ENCODE measurements at regions not wholly inside any gene's neighbourhood (a gene's known extent, or its start where the extent isn't known, plus 50 kb on each side); places are given as distances from the start of the nearest gene placed in this dataset.

DNA sequence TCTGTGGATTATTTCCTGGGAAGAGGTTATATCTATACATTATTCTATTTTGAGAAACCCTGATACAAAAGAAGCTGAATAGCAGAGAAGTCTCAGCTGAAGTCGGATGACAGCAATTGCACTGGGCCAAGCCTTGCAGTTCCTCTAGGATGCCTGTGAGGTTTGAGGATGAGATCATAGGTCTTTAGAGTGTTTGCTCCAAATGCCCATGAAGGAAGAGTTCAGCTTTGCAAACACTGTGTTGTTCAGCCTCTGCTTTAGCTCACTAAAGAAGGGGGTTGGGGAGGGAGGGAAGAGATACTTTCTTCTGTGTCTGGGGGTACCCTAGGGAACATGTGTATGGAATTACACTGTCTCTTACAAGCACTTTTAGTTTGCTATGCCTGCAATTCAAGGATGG is 282.5 kb upstream of the NRP1 start:
- Histone ChIP-seq H3K27ac (no peak overlapping the region), H3K36me3 (no peaks in the 10 kb centered on the region), H3K27me3 (no peaks in the 10 kb centered on the region), H3K9me3 (peaks cover 0 to 7% (median 0%) of the 10 kb centered on the region in 11 donors), H3K4me3 (no peak overlapping the region), H3K4me1 (peaks cover 0 to 19% (median 0%) of the 10 kb centered on the region in 9 donors)
- intact Hi-C loops (cut with DNase I): no loop called here
- DNase-seq (no peak), ATAC-seq (peak in 2 of 8 donors; percentile 18 to 48)
- TF ChIP-seq, protein P1, sequence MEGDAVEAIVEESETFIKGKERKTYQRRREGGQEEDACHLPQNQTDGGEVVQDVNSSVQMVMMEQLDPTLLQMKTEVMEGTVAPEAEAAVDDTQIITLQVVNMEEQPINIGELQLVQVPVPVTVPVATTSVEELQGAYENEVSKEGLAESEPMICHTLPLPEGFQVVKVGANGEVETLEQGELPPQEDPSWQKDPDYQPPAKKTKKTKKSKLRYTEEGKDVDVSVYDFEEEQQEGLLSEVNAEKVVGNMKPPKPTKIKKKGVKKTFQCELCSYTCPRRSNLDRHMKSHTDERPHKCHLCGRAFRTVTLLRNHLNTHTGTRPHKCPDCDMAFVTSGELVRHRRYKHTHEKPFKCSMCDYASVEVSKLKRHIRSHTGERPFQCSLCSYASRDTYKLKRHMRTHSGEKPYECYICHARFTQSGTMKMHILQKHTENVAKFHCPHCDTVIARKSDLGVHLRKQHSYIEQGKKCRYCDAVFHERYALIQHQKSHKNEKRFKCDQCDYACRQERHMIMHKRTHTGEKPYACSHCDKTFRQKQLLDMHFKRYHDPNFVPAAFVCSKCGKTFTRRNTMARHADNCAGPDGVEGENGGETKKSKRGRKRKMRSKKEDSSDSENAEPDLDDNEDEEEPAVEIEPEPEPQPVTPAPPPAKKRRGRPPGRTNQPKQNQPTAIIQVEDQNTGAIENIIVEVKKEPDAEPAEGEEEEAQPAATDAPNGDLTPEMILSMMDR (IDR thresholded peaks at IDR 0.05): no peak
- WGBS, 2 donors: 48 to 78% methylated on average over 1 of the region's 1 CpG

DNA sequence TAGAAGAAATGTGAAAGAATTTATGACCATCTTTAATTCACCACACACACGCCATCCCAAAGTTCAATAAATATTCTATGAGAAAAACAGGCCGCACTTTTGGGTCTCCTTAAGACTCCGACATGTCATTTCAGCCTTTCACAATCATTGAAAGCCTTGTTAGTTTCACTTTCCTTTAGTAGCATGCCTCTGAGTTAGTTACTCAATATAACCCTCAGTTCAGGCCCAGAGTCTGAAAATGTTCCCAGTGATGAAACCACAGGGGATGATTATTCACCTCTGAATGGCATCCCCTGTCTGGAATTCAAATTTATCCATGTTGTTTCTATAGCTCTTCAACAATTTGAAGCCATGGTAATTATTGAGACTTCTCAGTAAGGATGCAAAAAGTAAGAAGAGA is 278.1 kb upstream of the NRP1 start:
- TF ChIP-seq, protein P1 (IDR thresholded peaks at IDR 0.05): no peak
- intact Hi-C loops (cut with DNase I): no loop called here
- Histone ChIP-seq H3K27ac (peak overlapping the region in 6 of 10 donors; percentile 21 to 65 (median 26)), H3K9me3 (peaks cover 0 to 19% (median 7%) of the 10 kb centered on the region in 11 donors), H3K4me1 (peaks cover 0 to 14% (median 0%) of the 10 kb centered on the region in 9 donors), H3K27me3 (no peaks in the 10 kb centered on the region), H3K36me3 (no peaks in the 10 kb centered on the region), H3K4me3 (peak overlapping the region in 2 of 10 donors; percentile 6 to 12)
- ATAC-seq (peak in 7 of 8 donors; percentile 60 to 86 (median 70)), DNase-seq (no peak)
- WGBS, 2 donors: 73 to 84% methylated on average over 3 of the region's 3 CpGs

DNA sequence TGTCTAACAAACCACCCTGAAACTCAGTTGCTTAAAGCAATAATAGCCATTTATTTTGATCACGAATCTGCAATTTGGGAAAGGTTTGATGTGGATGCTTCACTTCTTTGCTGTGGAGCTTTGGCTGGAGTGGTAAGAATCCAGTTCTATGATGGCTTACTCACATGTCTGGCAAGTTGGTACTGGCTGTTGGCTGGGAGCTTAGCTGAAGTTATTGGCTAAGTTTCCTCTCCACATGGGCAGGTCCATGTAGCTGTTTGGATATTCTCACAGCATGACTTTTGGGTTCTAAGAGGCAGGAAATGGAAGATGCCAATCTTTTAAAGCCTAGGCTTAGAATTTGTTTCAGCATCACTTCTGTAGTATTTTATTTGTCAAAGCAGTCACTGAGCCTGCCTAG is 277.6 kb upstream of the NRP1 start:
- 85 to 90% methylated on average over 1 of the region's 1 CpG for WGBS, 2 donors
- no peaks in the 10 kb centered on the region for H3K27me3 ChIP-seq
- TF ChIP-seq, protein P1 (IDR thresholded peaks at IDR 0.05): no peak
- H3K4me1 ChIP-seq: peaks cover 0 to 14% (median 0%) of the 10 kb centered on the region in 9 donors
- H3K4me3 ChIP-seq: peak overlapping the region in 2 of 10 donors; percentile 6 to 12
- H3K27ac ChIP-seq: peak overlapping the region in 6 of 10 donors; percentile 21 to 65 (median 26)
- ATAC-seq: peak in 1 of 8 donors; percentile 47
- DNase-seq: no peak
- no peaks in the 10 kb centered on the region for H3K36me3 ChIP-seq
- intact Hi-C loops (cut with DNase I): no loop called here
- peaks cover 0 to 19% (median 7%) of the 10 kb centered on the region in 11 donors for H3K9me3 ChIP-seq

DNA sequence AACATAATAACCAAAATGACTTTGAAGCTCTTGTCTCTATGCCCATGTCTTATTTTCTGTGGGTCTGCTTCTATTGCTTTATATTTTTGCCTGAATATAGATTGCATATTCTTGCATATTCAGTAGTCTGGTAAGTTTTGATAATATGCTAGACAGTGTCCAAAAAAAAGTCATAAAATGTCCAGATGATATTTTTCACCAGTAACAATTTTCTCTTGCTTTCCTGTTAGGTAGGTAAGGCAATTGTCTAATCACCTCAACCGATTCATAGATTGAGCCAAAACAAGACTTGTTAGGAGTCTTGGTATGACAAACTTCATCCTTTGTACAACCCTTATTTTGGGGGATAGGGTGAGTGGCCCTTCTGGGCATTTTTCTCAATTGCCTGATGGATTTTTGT is 277.0 kb upstream of the NRP1 start:
- no peaks in the 10 kb centered on the region for H3K27me3 ChIP-seq
- 91 to 94% methylated on average over 1 of the region's 1 CpG for WGBS, 2 donors
- H3K36me3 ChIP-seq: no peaks in the 10 kb centered on the region
- intact Hi-C loops (cut with DNase I): no loop called here
- peaks cover 0 to 14% (median 0%) of the 10 kb centered on the region in 9 donors for H3K4me1 ChIP-seq
- TF ChIP-seq, protein P1 (IDR thresholded peaks at IDR 0.05): no peak
- no peak overlapping the region for H3K27ac ChIP-seq
- H3K4me3 ChIP-seq: no peak overlapping the region
- H3K9me3 ChIP-seq: peaks cover 0 to 19% (median 7%) of the 10 kb centered on the region in 11 donors
- DNase-seq: no peak
- ATAC-seq: no peak
